SJCRH30 (cell line): ENCODE measurements at regions not wholly inside any gene's neighbourhood (a gene's known extent, or its start where the extent isn't known, plus 50 kb on each side); places are given as distances from the start of the nearest gene placed in this dataset.

Source experiments
- DNase-seq, 2 experiments: peaks; one replicate each; pipeline ENCODE4 v3.0.0-alpha.2; 2015 to 2020
- H3K27ac ChIP-seq: fragments of 250-450 bp; sonication (Bioruptor Pico); 2 replicates; pipeline ENCODE4 v1.5.1; 2020; ENCODE audit warnings: mild to moderate bottlenecking, moderate library complexity
- H3K27me3 ChIP-seq: fragments of 250-450 bp; sonication (Bioruptor Pico); 2 replicates; pipeline ENCODE4 v1.5.1; 2020; ENCODE audit warnings: mild to moderate bottlenecking, moderate library complexity
- H3K36me3 ChIP-seq: fragments of 250-450 bp; sonication (Bioruptor Pico); 2 replicates; pipeline ENCODE4 v1.5.1; 2020; ENCODE audit warnings: mild to moderate bottlenecking, moderate library complexity
- H3K4me1 ChIP-seq: fragments of 250-450 bp; sonication (Bioruptor Pico); 2 replicates; pipeline ENCODE4 v1.5.1; 2020; ENCODE audit warnings: mild to moderate bottlenecking, moderate library complexity
- H3K4me3 ChIP-seq: fragments of 250-450 bp; sonication (Bioruptor Pico); 2 replicates; pipeline ENCODE4 v1.5.1; 2020; ENCODE audit warnings: mild to moderate bottlenecking, moderate library complexity
- H3K9me3 ChIP-seq: fragments of 250-450 bp; sonication (Bioruptor Pico); replicated peaks from 2 replicates; pipeline ENCODE4 v1.5.1; 2020; ENCODE audit warnings: mild to moderate bottlenecking, moderate library complexity

DNA sequence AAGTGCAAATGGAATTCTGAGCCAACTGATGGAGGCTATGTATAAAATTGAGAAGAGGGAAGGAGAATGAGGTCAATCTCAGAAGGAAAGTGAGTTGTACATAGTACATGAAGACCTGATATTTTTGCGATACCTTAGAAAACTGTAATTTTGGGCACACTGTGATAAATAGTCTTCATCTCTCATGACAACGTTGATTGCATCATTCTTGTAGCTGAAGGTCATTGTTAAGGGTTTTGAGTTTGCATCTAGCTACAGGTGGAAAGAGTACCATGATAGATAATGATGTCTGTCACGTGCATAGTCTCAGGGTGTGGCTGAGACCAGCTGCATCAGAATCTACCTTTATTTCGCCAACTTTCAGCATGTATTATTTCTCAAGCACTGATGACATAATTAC is 435.4 kb upstream of the MDFIC2 start:
- no peaks in the 10 kb centered on the region for H3K4me1 ChIP-seq
- no peaks in the 10 kb centered on the region for H3K27me3 ChIP-seq
- no peak for DNase-seq

DNA sequence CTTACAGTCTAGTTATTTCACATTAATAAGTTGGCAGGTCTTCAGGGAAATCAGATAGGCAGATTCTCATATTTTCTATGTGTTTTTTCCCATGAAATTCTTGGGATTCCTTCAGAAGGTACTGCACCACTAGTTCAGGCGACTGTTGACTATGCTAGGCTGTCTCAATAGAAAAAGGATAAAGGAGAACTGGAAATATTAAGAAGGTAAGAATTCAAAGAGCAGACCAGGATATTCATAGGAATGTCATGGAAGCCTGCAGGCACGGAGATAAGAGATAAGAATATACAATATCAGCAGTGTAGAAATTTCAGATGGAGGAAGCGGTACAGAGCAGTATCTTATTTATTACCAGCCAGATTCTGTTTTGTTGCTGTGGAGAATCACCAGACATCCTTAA is 432.1 kb upstream of the MDFIC2 start:
- Histone ChIP-seq H3K36me3 (no peaks in the 10 kb centered on the region), H3K27ac (no peak overlapping the region), H3K4me1 (no peaks in the 10 kb centered on the region), H3K9me3 (no peaks in the 10 kb centered on the region), H3K4me3 (no peak overlapping the region), H3K27me3 (no peaks in the 10 kb centered on the region)
- no peak for DNase-seq

More for the DNA sequence above, 435.4 kb upstream of the MDFIC2 start:
- Histone ChIP-seq H3K36me3 (no peaks in the 10 kb centered on the region), H3K4me3 (no peak overlapping the region), H3K27ac (no peak overlapping the region), H3K9me3 (no peaks in the 10 kb centered on the region)

GRCh38 chr3:70743754-70744153 is 431.3 kb upstream of the MDFIC2 start:
- DNase-seq = no peak
- Histone ChIP-seq H3K4me3 (no peak overlapping the region), H3K9me3 (no peaks in the 10 kb centered on the region), H3K4me1 (no peaks in the 10 kb centered on the region), H3K27ac (no peak overlapping the region), H3K27me3 (no peaks in the 10 kb centered on the region), H3K36me3 (no peaks in the 10 kb centered on the region)

- H3K27me3 ChIP-seq = no peaks in the 10 kb centered on the region
- no peak for DNase-seq
- H3K4me1 ChIP-seq = no peaks in the 10 kb centered on the region
- H3K4me3 ChIP-seq = no peak overlapping the region
- no peak overlapping the region for H3K27ac ChIP-seq
- H3K9me3 ChIP-seq = no peaks in the 10 kb centered on the region
- H3K36me3 ChIP-seq = no peaks in the 10 kb centered on the region
Observed at GRCh38 chr3:70742081-70742480, 429.6 kb upstream of the MDFIC2 start.

DNA sequence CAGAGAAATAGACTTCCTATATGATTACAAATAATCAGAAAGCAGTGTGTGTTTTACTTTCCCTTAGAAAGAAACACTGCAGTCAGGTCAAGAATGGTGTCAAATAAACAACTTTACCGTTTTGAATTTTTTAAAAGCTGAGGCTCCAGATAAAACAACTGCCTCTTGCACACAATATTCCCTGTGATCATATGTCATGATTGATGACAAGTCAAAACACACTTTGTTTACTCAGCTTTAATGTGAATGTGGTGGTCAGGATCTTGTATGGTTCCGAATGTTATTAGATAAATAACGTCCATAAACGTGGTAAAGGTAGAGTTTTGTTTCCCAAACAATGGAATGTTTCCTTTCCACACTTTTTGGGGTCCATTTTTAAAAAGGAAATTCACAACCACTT is 428.4 kb upstream of the MDFIC2 start:
- H3K4me1 ChIP-seq = no peaks in the 10 kb centered on the region
- H3K36me3 ChIP-seq = no peaks in the 10 kb centered on the region
- H3K27me3 ChIP-seq = no peaks in the 10 kb centered on the region
- no peaks in the 10 kb centered on the region for H3K9me3 ChIP-seq
- no peak for DNase-seq
- no peak overlapping the region for H3K4me3 ChIP-seq
- no peak overlapping the region for H3K27ac ChIP-seq

GRCh38 chr3:70740071-70740470 is 427.6 kb upstream of the MDFIC2 start:
- no peaks in the 10 kb centered on the region for H3K4me1 ChIP-seq
- no peak for DNase-seq

DNA sequence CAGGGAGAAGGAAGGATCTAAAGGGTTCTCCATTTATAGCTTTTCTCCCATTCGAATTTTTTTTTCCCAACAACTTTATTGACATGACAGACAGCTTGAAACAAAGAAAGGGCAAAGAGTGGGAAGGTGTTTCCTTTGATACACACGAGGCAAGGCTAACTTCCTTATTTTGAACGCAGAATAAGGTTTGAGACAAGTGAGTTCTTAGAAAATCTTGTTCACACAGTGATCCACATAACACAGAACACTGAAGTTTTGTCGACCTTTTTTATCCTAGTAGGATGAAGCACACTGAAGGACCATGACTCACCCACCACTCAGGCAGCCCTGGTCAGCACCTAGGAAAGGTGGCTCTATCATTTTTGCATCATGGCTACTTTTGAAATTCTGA is 425.8 kb upstream of the MDFIC2 start:
- Histone ChIP-seq H3K27me3 (no peaks in the 10 kb centered on the region), H3K4me3 (no peak overlapping the region), H3K27ac (no peak overlapping the region), H3K9me3 (no peaks in the 10 kb centered on the region), H3K36me3 (no peaks in the 10 kb centered on the region), H3K4me1 (no peaks in the 10 kb centered on the region)
- no peak for DNase-seq

More at GRCh38 chr3:70740071-70740470, 427.6 kb upstream of the MDFIC2 start:
- Histone ChIP-seq H3K9me3 (no peaks in the 10 kb centered on the region), H3K27me3 (no peaks in the 10 kb centered on the region), H3K27ac (no peak overlapping the region), H3K36me3 (no peaks in the 10 kb centered on the region), H3K4me3 (no peak overlapping the region)

- Histone ChIP-seq H3K4me3 (no peak overlapping the region), H3K27ac (no peak overlapping the region), H3K36me3 (no peaks in the 10 kb centered on the region), H3K9me3 (no peaks in the 10 kb centered on the region), H3K4me1 (no peaks in the 10 kb centered on the region), H3K27me3 (no peaks in the 10 kb centered on the region)
- DNase-seq = no peak
Observed at GRCh38 chr3:70737666-70738290, 425.3 kb upstream of the MDFIC2 start.

DNA sequence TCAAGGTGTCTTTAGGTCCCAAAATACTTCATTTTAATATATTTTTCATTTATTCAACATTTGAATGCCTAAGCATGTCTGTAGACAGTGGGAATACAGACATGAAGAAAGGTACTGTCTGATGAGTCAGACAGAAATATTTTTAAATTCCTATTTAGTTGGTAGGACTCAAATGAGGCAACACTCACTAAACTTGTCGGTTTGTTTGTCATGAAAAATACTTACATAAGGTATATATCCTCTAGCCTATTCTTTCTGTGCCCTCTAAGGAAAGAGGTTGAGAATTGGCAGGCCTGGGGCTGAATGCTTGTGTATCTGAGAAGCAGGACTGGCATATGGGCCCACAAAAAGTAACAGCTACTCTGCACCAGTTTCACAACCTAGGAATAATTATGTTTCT is 423.6 kb upstream of the MDFIC2 start:
- no peak overlapping the region for H3K4me3 ChIP-seq
- H3K27me3 ChIP-seq = no peaks in the 10 kb centered on the region
- H3K27ac ChIP-seq = no peak overlapping the region
- no peak for DNase-seq
- H3K9me3 ChIP-seq = no peaks in the 10 kb centered on the region
- H3K36me3 ChIP-seq = no peaks in the 10 kb centered on the region
- H3K4me1 ChIP-seq = no peaks in the 10 kb centered on the region

GRCh38 chr3:70734756-70735155 is 422.3 kb upstream of the MDFIC2 start:
- H3K4me3 ChIP-seq = no peak overlapping the region
- no peaks in the 10 kb centered on the region for H3K4me1 ChIP-seq
- no peak overlapping the region for H3K27ac ChIP-seq
- no peak for DNase-seq
- H3K27me3 ChIP-seq = no peaks in the 10 kb centered on the region
- no peaks in the 10 kb centered on the region for H3K36me3 ChIP-seq
- H3K9me3 ChIP-seq = no peaks in the 10 kb centered on the region

- Histone ChIP-seq H3K27me3 (no peaks in the 10 kb centered on the region), H3K4me3 (no peak overlapping the region), H3K4me1 (0 out of 2 replicates have a peak, but pooled peaks cover 2% of the 10 kb centered on the region), H3K9me3 (no peaks in the 10 kb centered on the region), H3K36me3 (no peaks in the 10 kb centered on the region), H3K27ac (no peak overlapping the region)
- no peak for DNase-seq
Observed at GRCh38 chr3:70731046-70731445, 418.6 kb upstream of the MDFIC2 start.

DNA sequence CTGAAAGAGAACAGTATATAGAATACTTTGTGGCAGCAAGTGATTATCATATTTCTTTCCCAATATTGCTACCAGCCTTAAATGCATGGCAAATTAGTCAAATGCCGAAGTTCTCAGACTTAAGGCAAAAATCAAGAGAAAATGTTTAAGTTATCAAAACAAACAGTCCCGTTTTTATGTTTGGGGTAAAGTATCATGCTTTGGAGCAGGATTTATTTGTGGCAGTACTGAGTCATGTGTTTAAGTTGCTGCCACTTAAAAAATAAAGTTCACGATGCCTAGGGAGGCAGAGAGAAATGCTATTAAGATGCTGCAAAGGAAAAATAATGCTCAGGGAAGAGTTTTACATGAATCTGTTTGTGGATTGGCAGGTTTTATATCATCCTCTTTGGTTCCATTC is 417.4 kb upstream of the MDFIC2 start:
- no peaks in the 10 kb centered on the region for H3K27me3 ChIP-seq
- H3K36me3 ChIP-seq = no peaks in the 10 kb centered on the region
- no peak overlapping the region for H3K27ac ChIP-seq
- H3K9me3 ChIP-seq = no peaks in the 10 kb centered on the region
- H3K4me1 ChIP-seq = 0 out of 2 replicates have a peak, but pooled peaks cover 2% of the 10 kb centered on the region
- DNase-seq = no peak
- no peak overlapping the region for H3K4me3 ChIP-seq

GRCh38 chr3:70728311-70728710 is 415.9 kb upstream of the MDFIC2 start:
- H3K4me3 ChIP-seq = no peak overlapping the region
- no peaks in the 10 kb centered on the region for H3K27me3 ChIP-seq
- DNase-seq = no peak
- H3K36me3 ChIP-seq = no peaks in the 10 kb centered on the region
- 0 out of 2 replicates have a peak, but pooled peaks cover 2% of the 10 kb centered on the region for H3K4me1 ChIP-seq
- H3K27ac ChIP-seq = no peak overlapping the region
- H3K9me3 ChIP-seq = no peaks in the 10 kb centered on the region

DNA sequence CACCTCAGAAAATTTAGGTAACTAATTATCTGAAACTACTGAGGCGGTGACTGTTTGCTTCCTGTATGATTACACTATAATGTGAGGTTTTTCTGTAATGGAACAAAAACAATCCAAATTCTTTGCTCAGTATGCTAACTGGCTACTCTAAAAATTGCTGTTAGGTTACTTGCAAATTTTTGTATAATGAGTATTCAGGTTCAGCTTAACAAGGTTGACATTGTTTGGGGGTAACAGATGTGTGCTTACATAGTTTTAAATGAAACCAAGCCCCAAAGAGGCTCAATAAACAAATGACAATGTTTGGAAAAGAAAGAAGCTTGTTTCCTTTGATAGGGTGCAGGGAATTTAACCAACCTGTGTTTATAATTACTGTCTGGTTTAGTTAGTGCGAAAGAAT is 414.5 kb upstream of the MDFIC2 start:
- no peaks in the 10 kb centered on the region for H3K36me3 ChIP-seq
- peak in 1 of 2 experiments; percentile 1 for DNase-seq
- no peaks in the 10 kb centered on the region for H3K9me3 ChIP-seq
- H3K27ac ChIP-seq = no peak overlapping the region
- 0 out of 2 replicates have a peak, but pooled peaks cover 2% of the 10 kb centered on the region for H3K4me1 ChIP-seq
- H3K4me3 ChIP-seq = no peak overlapping the region
- no peaks in the 10 kb centered on the region for H3K27me3 ChIP-seq

DNA sequence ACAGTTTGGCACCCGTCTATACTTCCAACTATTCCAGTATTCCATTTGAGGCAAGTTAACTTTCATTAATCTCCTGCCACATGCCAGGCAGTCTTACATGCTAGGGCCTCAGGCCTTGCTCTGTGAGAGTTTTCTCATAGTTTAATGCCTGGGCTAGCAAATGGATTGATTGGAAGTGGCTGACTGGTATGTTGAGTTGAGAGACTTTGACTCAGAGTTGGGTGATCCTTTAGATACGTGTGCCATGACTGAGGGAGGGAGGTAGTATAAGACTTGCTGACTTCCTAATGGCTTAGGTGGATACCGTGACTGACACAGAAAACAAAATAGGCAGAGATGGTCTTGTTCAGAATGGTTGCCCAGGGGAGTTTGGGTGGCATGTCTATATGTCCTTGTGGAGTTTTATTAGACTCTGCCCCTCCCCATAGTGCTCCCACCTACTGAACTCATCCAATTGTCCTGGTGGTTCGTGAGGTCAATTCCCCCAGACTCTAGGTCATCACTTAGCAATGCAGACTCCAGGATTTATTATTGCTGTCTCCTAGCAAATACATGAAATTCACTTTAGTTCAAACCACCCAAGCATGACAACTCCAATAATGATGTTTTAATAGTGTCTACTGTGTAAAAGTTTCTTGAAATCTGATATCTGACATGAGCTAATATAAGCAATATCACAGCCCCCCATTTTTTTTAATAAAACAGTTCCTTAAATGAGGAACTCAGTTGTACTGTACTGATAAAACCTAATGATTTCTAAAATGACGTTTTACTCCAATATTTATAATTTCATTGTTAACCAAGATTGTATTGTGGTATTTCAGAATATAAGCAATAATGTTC is 413.9 kb upstream of the MDFIC2 start:
- no peak overlapping the region for H3K27ac ChIP-seq
- no peaks in the 10 kb centered on the region for H3K27me3 ChIP-seq
- H3K4me1 ChIP-seq = 0 out of 2 replicates have a peak, but pooled peaks cover 2% of the 10 kb centered on the region
- H3K4me3 ChIP-seq = no peak overlapping the region
- no peaks in the 10 kb centered on the region for H3K36me3 ChIP-seq
- no peaks in the 10 kb centered on the region for H3K9me3 ChIP-seq
- DNase-seq = peak in 1 of 2 experiments; percentile 0
